ENCODE measurements at regions not wholly inside any gene's neighbourhood (a gene's known extent, or its start where the extent isn't known, plus 50 kb on each side); places are given as distances from the start of the nearest gene placed in this dataset.

- Mint-ChIP-seq H3K4me1 (ENCODE audit: unreplicated experiment) (peaks cover 9% of the 10 kb centered on the region), H3K9me3 (no peaks in the 10 kb centered on the region), H3K27me3 (no peaks in the 10 kb centered on the region), H3K36me3 (no peaks in the 10 kb centered on the region), H3K27ac (no peak overlapping the region), H3K4me3 (no peak overlapping the region)
- TF ChIP-seq CTCF (conservative IDR thresholded peaks at IDR 0.05), result no peak
- no peak for DNase-seq (ENCODE audit: extremely low spot score, unreplicated experiment)
Observed at GRCh38 chr1:222892137-222892769, 77.4 kb downstream of the DISP1 start.

- Mint-ChIP-seq H3K4me1 (ENCODE audit: unreplicated experiment) (peaks cover 14% of the 10 kb centered on the region), H3K27ac (no peak overlapping the region), H3K36me3 (no peaks in the 10 kb centered on the region)
Observed at GRCh38 chr1:222893255-222893654, 78.4 kb downstream of the DISP1 start.

GRCh38 chr1:222894331-222894730, 79.5 kb downstream of the DISP1 start:
- TF ChIP-seq CTCF (conservative IDR thresholded peaks at IDR 0.05), result no peak
- H3K27me3 Mint-ChIP-seq, result no peaks in the 10 kb centered on the region
- H3K36me3 Mint-ChIP-seq, result no peaks in the 10 kb centered on the region
- H3K27ac Mint-ChIP-seq, result no peak overlapping the region
- H3K4me3 Mint-ChIP-seq, result no peak overlapping the region
- peaks cover 15% of the 10 kb centered on the region for H3K4me1 Mint-ChIP-seq (ENCODE audit: unreplicated experiment)
- no peak for DNase-seq (ENCODE audit: extremely low spot score, unreplicated experiment)
- H3K9me3 Mint-ChIP-seq, result no peaks in the 10 kb centered on the region

More at GRCh38 chr1:222893255-222893654, 78.4 kb downstream of the DISP1 start:
- Mint-ChIP-seq H3K4me3 (no peak overlapping the region), H3K27me3 (no peaks in the 10 kb centered on the region), H3K9me3 (no peaks in the 10 kb centered on the region)
- TF ChIP-seq CTCF (conservative IDR thresholded peaks at IDR 0.05), result no peak
- no peak for DNase-seq (ENCODE audit: extremely low spot score, unreplicated experiment)

- Mint-ChIP-seq H3K27ac (no peak overlapping the region), H3K27me3 (no peaks in the 10 kb centered on the region), H3K36me3 (peaks cover 7% of the 10 kb centered on the region), H3K9me3 (no peaks in the 10 kb centered on the region), H3K4me3 (no peak overlapping the region), H3K4me1 (ENCODE audit: unreplicated experiment) (peaks cover 21% of the 10 kb centered on the region)
- DNase-seq (ENCODE audit: extremely low spot score, unreplicated experiment), result no peak
- TF ChIP-seq CTCF (conservative IDR thresholded peaks at IDR 0.05), result no peak
Observed at GRCh38 chr1:222896630-222897526, 82.0 kb downstream of the DISP1 start.

- Mint-ChIP-seq H3K36me3 (peaks cover 7% of the 10 kb centered on the region), H3K27ac (no peak overlapping the region), H3K27me3 (no peaks in the 10 kb centered on the region), H3K4me1 (ENCODE audit: unreplicated experiment) (peaks cover 21% of the 10 kb centered on the region), H3K9me3 (no peaks in the 10 kb centered on the region), H3K4me3 (no peak overlapping the region)
- no peak for TF ChIP-seq CTCF (conservative IDR thresholded peaks at IDR 0.05)
- no peak for DNase-seq (ENCODE audit: extremely low spot score, unreplicated experiment)
Observed at GRCh38 chr1:222897527-222898190, 82.8 kb downstream of the DISP1 start.

Data from type B pancreatic cell (in vitro differentiated cells).